Panc1 (cell line): ENCODE measurements at regions not wholly inside any gene's neighbourhood (a gene's known extent, or its start where the extent isn't known, plus 50 kb on each side); places are given as distances from the start of the nearest gene placed in this dataset.

Experiments
- ATAC-seq: fragments of 200-7000 bp; cut with Tn5 transposase; 2 replicates; pipeline ENCODE4 v1.9.1; 2020; ENCODE audit warnings: mild to moderate bottlenecking, moderate library complexity
- BruUV-seq: library from RNA; stranded (reverse); fragments of 400-500 nt; replicated peaks from 2 replicates; lab custom pipeline; 2021; lab: Mats Ljungman, UMichigan
- CTCF ChIA-PET: fragments of 300-600 bp; sonication (Branson Sonifier 250); formaldehyde crosslinking; loops from one replicate; lab custom pipeline; 2022; ENCODE audit warnings: antibody characterized with exemption; lab: Charles Lee
- POLR2A ChIA-PET: fragments of 300-600 bp; sonication (Branson Sonifier 250); formaldehyde crosslinking; loops from one replicate; lab custom pipeline; 2022; ENCODE audit warnings: antibody characterized with exemption; lab: Charles Lee
- DNase-seq: peaks from one replicate; pipeline ENCODE4 v3.0.0-alpha.2; 2010; ENCODE audit warnings: low read depth, low spot score
- H3K27ac ChIP-seq: 2 replicates; pipeline ENCODE4 v1.5.1; 2011; ENCODE audit warnings: mild to moderate bottlenecking, low read length, inconsistent platforms
- H3K27me3 ChIP-seq: fragments of 200-500 bp; sonication (Bioruptor generic); 2 replicates; pipeline ENCODE4 v1.6.0; 2014; ENCODE audit warnings: low read length, inconsistent platforms; ENCODE audit not compliant: control insufficient read depth, insufficient read depth
- H3K36me3 ChIP-seq: fragments of 200-500 bp; sonication (Bioruptor generic); 2 replicates; pipeline ENCODE4 v1.5.1; 2014; ENCODE audit warnings: inconsistent platforms, mild to moderate bottlenecking, low read length, moderate library complexity; ENCODE audit not compliant: control insufficient read depth, insufficient read depth
- H3K4me1 ChIP-seq: 2 replicates; pipeline ENCODE4 v1.5.1; 2011; ENCODE audit warnings: inconsistent platforms, mild to moderate bottlenecking, low read length, moderate library complexity; ENCODE audit not compliant: control insufficient read depth, insufficient read depth
- H3K4me3 ChIP-seq, 2 experiments: 2 replicates each; pipeline ENCODE4 v1.5.1; 2011 to 2012; ENCODE audit warnings: low read depth in 2 of 2, low read length in 2 of 2, mild to moderate bottlenecking in 2 of 2, inconsistent platforms in 1 of 2, moderate library complexity in 1 of 2
- H3K9me3 ChIP-seq: fragments of 200-500 bp; sonication (Bioruptor generic); 2 replicates; pipeline ENCODE4 v1.5.1; 2014; ENCODE audit warnings: low read depth, mild to moderate bottlenecking, inconsistent platforms, low read length, moderate library complexity; ENCODE audit not compliant: control insufficient read depth, insufficient read depth
- POLR2AphosphoS5 ChIP-seq: IDR thresholded peaks from 2 replicates; pipeline ENCODE4 v1.6.1; 2012; ENCODE audit warnings: mild to moderate bottlenecking, low read depth, low read length, moderate library complexity
- REST ChIP-seq, 2 experiments: IDR thresholded peaks; 2 replicates each; pipeline ENCODE4 v1.6.1; 2011 to 2012; ENCODE audit warnings: low read depth in 2 of 2, control low read depth in 1 of 2, low read length in 1 of 2, mild to moderate bottlenecking in 1 of 2, moderate library complexity in 1 of 2; ENCODE audit not compliant: insufficient read depth in 1 of 2
- SIN3A ChIP-seq: IDR thresholded peaks from 2 replicates; pipeline ENCODE4 v1.6.1; 2012; ENCODE audit warnings: low read depth, mild to moderate bottlenecking, low read length, moderate library complexity, borderline replicate concordance; ENCODE audit not compliant: insufficient read depth
- TCF7L2 ChIP-seq: IDR thresholded peaks from 2 replicates; pipeline ENCODE4 v1.6.1; 2011; ENCODE audit warnings: mild to moderate bottlenecking, low read depth, low read length, inconsistent platforms
- in situ Hi-C: cut with HindIII; loops from 2 replicates; pipeline ENCODE4 v1.10.0; 2016; ENCODE audit warnings: low sequenced_read_pairs, low pct_unique_long_range_greater_than_20kb
- intact Hi-C: fragments of 100-400 bp; cut with micrococcal nuclease; formaldehyde crosslinking; loops from one replicate; pipeline ENCODE4 v1.10.0; 2022; ENCODE audit not compliant: unreplicated experiment
- TF ChIP-seq, protein P1 (sequence below): fragments of 450-650 bp; IDR thresholded peaks from 2 replicates; pipeline ENCODE4 v1.5.1; 2017; ENCODE audit warnings: mild to moderate bottlenecking

DNA sequence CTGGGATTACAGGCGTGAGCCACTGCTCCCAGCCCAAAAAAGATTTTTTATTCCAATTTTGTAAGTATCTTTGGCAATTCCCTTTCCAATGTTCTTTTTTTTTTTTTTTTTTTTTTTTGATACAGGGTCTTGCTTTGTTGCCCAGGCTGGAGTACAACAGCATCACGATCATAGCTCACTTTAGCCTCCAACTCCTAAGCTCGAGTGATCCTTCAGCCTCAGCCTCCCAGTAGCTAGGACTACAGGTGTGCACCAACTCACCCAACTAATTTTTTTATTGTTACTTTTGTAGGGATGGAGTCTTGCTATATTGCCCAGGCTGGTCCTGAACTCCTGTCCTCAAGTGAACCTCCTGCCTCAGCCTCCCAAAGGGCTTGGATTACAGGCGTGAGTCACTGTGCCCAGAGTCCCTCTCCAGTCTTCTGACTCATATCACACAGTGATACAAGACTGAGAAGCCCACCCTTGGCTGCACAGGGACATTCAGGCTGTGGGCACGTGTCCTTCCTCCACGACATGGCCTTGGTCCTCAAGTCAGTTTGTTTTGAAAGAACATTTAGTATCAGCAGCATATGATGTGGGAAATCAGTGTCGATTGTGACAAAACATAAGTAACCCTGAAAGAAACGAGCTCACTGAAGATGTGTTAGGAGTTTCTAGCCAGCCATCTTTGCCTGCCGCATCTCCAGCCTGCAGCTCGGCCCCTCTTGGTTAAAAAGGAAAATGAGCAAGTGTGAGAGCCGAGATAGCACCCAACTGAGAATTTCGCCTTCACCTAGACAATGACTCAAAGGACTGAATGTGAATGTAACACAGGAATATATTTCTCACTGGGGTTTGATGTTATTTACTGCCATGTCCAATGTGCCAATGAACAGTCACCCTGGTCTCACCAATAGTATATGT is 175.5 kb downstream of the MN1 start:
- H3K36me3 ChIP-seq, result no peaks in the 10 kb centered on the region
- H3K4me1 ChIP-seq, result no peaks in the 10 kb centered on the region
- no TSS peak for BruUV-seq
- intact Hi-C loops (no loop called here), in situ Hi-C loops (no loop called here)
- TF ChIP-seq REST (IDR thresholded peaks at IDR 0.05; ENCODE audit: insufficient read depth in 1 of 2, low read depth in 2 of 2, low read length in 1 of 2) (no peak), POLR2AphosphoS5 (no peak), TCF7L2 (no peak), SIN3A (no peak)
- TF ChIP-seq, protein P1, sequence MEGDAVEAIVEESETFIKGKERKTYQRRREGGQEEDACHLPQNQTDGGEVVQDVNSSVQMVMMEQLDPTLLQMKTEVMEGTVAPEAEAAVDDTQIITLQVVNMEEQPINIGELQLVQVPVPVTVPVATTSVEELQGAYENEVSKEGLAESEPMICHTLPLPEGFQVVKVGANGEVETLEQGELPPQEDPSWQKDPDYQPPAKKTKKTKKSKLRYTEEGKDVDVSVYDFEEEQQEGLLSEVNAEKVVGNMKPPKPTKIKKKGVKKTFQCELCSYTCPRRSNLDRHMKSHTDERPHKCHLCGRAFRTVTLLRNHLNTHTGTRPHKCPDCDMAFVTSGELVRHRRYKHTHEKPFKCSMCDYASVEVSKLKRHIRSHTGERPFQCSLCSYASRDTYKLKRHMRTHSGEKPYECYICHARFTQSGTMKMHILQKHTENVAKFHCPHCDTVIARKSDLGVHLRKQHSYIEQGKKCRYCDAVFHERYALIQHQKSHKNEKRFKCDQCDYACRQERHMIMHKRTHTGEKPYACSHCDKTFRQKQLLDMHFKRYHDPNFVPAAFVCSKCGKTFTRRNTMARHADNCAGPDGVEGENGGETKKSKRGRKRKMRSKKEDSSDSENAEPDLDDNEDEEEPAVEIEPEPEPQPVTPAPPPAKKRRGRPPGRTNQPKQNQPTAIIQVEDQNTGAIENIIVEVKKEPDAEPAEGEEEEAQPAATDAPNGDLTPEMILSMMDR, result no peak
- ChIA-PET POLR2A (no interaction called here), CTCF (no interaction called here)
- DNase-seq (no peak), ATAC-seq (no peak)
- no peaks in the 10 kb centered on the region for H3K27me3 ChIP-seq
- H3K9me3 ChIP-seq, result no peaks in the 10 kb centered on the region
- H3K4me3 ChIP-seq, result no peak overlapping the region
- no peak overlapping the region for H3K27ac ChIP-seq

GRCh38 chr22:27626675-27627443 is 174.7 kb downstream of the MN1 start:
- ChIA-PET CTCF (no interaction called here), POLR2A (no interaction called here)
- no peaks in the 10 kb centered on the region for H3K27me3 ChIP-seq
- H3K36me3 ChIP-seq, result no peaks in the 10 kb centered on the region
- H3K27ac ChIP-seq, result no peak overlapping the region
- no TSS peak for BruUV-seq
- H3K4me1 ChIP-seq, result no peaks in the 10 kb centered on the region
- H3K9me3 ChIP-seq, result no peaks in the 10 kb centered on the region
- in situ Hi-C loops (no loop called here), intact Hi-C loops (no loop called here)
- TF ChIP-seq POLR2AphosphoS5, result no peak
- TF ChIP-seq, protein P1, result no peak
- no peak for ATAC-seq
- DNase-seq, result no peak
- no peak overlapping the region for H3K4me3 ChIP-seq
